HG02870 (cell line): ENCODE measurements at regions not wholly inside any gene's neighbourhood (a gene's known extent, or its start where the extent isn't known, plus 50 kb on each side); places are given as distances from the start of the nearest gene placed in this dataset.

Experiments used
- ATAC-seq: cut with Tn5 transposase; IDR thresholded peaks from one replicate; pipeline ENCODE4 v1.9.1; 2021; ENCODE audit warnings: mild to moderate bottlenecking, moderate library complexity; ENCODE audit not compliant: unreplicated experiment

DNA sequence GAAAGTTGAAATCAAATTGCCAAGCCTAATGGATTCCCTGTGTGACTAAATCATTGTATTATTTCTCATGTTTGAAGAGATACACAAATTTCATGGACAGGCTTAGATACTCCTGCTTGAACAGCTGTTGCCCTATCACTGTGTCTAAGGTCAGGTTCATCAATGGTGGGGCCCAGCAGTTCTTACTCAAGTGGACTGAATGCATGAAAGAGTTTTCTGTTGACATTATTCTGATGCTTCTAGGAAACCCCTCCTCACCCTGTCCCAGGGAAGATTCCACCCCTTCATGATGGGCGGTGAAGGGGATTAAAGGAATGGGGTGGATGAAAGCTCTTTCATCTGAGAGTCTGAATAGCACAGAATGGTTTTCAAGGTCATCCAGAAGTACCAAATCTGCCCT is 148.8 kb downstream of the INO80D start:
- no peak for ATAC-seq

DNA sequence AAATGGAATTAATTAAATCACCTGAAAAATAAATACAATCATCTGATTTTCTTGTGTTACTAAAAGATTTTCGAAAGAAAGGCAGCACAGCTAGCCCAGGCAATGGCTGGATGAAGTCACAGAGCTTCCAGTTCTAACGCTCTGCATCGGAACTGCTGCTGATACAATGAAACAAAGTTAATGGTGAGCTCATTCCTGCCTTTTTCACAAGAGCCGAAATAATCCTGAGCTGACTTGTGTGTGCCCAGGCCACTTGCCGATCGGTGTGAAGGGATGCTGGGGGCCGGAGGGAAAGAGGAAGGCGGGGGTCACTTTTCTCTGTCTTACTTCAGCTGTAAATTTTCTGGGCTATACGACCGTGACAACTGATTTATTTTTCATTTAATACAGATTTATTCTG is 149.5 kb downstream of the INO80D start:
- no peak for ATAC-seq

DNA sequence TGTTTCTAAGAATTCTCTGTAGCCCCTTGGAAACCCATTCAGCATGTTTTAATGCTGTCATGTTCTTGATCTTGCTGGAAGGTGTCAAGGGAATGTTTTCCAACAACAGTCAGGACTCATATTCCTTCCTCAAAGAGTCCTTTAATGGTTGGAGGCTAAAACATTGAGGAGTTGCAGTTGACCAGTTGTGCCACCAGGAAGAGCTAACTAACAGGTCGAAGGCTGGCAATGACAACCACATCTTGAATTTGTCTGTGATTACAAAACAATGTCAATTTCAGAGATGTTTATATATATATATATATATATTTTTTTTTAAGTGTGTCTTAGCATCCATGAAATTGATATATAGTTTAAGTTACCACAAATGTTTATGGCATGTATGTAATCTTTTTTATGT is 151.5 kb downstream of the INO80D start:
- no peak for ATAC-seq

DNA sequence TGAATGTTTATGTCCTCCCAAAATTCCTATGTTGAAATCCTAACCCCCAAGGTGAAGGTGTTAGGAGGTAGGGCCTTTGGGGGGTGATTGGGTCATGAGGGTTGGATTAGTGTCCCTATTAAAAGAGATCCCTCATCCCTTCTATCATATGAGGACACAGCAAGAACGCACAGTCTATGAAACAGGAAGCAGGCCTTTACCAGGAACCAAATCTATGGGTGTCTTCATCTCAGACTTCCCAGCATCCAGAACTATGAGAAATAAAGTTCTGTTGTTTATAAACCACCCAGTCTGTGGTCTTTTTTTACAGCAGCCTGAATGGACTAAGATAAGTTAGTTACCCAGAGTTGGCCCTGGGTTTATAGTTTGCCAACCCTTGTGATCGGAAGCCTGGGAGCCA is 153.1 kb downstream of the INO80D start:
- no peak for ATAC-seq

DNA sequence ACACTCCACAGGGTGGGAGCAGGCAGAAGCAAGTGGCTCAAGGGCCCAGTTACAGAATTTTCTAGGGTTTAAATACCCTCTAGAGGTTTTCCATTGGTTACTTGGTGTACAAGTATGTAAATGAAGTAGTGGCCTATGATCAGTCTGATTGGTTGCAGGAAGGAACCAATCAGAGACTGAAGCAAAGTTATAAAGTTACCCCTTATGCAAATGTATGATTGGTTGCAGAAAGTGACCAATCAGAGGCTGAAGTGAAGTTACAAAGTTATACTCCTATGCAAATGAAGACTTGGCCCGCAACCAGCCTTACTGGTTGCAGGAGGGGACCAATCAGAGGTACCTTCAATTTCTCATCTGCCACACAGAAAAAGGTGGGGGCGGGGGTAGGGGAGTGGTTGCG is 154.6 kb downstream of the INO80D start:
- no peak for ATAC-seq

DNA sequence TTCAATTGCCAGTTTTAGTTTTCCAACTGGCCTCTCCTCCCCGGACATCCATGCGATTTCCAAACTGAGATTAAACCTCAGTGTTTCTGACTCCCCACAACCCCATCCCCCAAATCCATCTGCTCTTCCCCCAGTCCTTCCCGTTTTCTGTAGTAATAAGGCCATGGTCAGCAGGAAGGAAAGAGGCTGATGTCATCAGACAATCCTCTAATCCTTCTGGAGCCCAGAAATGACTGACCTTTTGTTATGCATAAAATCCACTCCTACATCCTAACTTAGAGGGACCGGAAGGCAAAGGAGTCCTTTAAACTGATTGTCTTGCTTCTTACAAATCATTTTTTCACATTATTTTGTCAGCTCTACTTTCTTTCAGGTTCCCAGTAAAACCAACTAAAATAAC is 155.8 kb downstream of the INO80D start:
- ATAC-seq, result no peak

DNA sequence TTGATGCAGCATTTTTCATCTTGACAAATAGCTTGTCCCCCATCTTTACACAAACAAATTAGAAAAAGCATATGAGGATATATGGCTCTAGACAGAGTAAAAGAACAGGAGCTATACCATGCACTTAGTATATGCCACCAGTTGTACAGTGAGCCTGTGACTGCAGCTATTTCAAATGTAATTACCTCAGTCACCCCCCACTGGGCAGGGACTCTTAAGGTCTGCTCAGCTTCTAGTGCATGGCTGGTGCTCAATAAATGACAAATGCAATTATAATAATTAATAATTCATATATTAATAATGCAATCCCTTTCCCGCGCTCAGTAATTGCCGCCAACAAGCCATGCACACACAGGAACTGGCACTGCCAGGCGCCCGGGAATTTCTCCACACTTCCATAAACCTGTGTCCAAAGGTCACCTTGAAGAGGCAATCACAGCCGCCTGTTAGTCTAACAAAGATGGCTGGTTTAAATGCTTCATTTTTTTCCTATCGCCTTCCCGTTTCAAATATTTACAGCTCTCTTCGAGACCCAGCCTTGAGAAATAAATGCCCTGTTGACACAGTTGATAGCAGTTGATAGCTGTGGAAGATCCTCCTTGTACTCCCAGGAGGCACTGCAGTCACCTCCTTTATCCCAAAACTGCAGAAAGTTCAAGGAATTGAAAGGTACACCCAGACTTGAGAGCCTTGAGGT is 156.6 kb downstream of the INO80D start:
- no peak for ATAC-seq

DNA sequence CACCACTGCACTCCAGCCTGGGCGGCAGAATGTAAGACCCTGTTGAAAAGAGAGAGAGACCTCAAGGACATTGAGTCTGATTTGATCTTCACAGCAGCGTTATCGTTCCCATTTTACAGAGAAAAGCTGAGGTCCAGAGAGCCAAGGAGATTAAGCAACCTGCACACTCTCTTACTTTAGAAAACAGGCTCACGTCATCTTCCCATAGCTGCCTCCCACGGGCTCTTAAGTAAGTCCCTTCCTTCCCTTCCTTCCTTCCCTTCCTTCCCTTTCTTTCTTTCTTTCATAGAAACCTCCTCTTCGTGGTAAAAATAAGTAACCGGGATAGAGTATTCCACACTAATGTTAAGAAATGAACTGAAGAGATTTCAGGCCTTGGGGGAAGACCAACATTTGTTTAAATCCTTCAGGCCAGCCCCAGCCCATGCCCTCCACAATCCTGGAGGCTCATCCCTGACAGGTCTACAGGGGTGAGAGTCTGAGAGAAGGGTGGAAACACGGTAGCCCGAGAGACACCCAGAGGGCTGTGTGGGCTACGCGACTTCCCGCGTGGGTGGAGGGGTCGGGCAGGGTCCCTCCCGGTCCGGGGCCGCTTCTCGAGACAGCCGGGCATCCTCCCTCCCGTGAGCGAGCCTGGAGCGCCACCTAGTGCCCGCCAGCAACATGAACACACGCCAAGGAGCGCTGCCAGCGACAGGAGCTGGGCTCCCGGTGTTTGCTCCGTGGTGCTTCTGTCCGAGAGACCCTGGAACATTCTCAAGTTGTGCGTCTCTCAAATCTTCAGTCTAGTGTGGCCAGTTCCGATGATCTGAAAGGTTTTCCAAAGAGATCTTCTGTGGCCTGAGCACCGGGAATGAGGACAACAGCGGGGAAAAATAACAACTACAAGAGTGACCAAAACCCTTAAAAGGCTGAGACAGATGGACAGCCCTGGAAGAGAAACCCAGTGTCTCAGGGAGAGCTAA is 160.3 kb downstream of the INO80D start:
- ATAC-seq, result peak; percentile 94

DNA sequence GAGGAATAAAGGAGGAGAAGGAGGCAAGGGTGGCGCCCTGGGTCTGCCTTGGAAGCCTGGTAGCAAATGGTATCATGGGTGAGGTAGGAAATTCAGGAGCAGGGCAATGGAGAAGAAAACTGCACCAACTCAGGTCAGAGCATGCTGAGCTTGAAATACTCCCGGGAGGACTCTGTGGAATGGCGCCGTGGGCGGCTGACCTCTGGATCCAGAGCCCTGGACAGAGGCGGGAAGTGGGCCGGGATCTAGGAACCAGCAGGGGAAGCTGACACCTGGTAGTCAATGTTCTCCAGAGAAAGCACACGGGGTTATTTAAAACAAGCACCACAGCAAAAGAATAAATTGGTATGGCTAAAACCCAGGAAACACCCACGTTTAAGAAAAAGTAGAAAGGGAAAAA is 161.3 kb downstream of the INO80D start:
- no peak for ATAC-seq

DNA sequence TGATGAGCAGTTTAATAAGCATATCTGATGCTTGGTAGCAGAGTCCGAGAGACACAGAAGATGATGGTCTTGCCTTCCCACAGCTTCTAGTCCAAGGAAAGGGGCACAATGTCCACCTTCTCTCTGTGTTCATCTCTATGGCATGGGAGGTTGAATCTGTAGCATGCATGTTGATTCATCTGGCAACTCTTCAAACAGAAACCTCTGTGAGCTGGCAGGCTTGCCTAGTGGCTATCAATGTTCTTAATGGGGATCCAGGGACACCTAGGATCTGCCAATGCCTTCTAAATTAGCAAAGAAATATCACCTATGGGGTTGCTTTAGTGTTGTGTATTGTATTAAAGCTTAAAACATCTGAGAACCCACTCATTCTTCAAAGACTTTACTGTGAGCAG is 170.8 kb downstream of the INO80D start:
- ATAC-seq, result no peak

DNA sequence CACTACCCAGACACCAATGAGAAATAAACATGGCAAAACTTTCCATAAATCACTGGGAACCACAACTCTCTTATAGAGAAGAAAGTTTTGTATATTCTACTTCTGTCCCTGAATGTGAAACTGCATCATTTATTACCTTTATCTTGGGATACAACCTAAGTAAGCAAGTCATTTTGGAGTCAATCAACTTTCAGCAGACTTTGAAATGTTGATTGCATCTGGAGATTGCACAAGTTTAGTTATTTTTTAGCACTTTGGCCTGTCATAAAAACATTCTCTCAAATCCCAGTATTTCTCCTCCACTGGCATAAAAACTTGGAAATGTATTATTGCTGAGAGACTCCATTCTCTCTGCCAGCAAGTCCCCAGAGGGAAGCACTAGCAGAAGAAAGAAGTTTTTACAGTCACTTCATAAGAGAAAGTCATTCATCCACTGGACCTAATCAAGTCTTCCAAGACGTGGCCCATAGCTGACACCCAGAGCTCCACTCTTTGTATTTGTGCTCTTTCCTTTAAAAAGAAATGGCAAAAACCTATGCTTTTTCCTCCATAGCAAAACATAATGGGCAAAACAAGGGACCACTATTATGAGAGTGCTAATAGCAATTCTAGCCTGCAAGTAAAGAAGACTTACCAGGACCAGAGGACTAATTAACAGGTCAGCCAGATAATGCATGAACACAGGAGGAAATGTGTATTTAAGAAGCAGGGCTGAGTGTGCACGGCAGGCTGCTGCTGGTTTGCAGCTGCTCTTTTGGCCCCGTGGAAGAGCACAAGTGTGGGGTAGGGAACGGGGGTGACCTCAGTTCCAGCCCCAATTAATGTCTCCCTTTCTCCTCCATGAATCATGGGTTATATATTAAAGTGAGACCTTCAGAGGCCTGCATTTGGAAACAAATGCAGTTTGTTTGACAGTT is 171.5 kb downstream of the INO80D start:
- no peak for ATAC-seq

DNA sequence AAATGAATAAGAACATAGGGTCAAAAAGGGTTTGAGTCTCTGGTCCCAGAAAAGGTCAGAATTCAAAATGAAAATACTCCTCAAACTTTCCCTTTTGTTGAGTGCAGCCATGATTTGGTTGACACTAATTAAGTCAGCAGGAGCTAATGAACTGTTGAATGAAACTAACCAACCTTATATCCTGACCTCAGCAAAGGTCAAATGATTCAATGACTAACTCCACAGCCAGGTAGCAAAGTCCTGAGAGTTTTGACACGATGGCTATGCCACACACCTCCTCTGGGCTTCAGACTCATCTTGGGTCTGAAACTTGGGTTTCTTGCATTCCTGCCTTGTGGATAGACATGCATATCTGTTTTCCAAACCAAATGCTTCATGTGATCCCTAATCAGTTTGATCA is 172.3 kb downstream of the INO80D start:
- no peak for ATAC-seq

DNA sequence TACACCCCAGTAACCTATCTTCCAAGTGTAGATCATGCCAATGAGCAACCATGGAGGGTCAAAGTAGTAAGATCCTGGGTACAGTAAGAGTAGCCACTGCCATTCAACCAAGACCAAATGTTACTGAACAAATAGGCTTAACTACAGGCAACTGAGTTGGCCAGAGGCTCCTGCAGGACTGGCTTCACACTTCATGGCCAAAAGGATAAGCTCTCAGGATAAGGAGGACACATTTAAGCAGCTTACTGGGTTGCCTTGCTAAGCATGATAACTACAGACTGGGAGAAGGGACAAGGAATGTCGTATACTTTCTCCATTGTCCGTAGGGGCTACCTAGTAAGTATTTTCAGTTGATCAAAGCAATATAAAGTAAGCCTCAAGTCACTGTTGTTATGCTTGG is 174.7 kb downstream of the INO80D start:
- no peak for ATAC-seq

DNA sequence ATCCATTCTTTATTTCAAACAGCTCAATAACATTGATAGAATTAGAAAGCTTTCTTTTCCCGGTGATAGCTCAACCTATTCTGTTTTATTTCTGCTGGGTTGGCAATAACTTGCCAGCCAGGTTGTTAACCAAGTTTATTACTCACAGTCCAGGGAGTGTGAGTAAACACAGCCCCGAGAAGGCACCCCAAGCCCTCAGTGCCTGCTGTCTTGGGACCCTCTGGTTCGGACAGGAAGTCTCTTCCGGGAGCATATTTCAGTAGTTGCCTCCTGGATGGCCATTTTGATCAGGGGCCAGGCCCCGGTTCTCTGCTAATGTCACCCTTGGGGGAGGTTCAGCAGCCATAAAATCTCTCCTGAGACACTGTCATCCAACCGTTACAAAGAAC is 176.8 kb downstream of the INO80D start:
- no peak for ATAC-seq

DNA sequence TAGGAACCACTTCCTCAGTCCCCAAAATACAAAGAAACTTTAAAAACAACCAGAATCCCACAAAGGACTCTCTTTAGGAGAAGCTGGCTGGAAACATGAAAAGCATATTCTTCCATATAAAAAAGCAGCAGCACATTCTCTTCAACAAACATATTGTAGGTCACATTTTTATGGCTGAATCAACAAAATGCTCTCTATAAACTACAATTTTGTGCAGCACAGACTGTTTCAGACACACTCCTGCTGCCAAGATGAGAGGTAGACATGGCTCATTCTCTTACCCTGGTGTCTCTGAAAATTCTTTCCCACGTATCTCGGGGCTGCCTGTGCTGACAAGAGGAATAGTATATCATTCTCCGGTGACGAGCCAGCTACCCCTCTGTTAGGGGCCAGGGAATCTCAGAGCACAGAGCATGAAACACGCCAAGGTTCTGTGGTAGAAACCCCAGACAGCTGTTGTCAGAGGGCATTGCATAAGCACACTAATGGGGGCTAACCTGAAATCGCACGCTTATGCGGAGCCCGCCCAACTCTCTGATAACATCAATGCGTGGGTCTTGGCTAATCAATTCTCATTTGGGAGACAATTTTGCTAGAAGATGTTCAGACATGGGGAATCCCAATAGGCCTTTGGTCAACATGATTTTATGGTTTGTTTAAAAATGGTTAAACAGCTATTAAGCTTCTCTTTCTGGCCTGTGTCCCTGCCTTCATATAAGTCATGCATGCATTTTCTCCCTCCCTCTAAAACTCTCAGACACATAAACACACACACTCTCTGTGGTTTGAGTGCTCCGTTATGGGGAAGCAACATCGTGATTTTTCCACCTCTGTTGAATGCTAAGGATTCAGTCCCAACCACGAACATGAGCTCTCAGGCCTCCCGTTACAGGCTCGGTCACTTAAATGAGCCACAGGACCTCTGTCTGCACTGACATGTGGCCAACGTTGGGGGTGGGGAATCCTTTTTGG is 177.5 kb downstream of the INO80D start:
- no peak for ATAC-seq

DNA sequence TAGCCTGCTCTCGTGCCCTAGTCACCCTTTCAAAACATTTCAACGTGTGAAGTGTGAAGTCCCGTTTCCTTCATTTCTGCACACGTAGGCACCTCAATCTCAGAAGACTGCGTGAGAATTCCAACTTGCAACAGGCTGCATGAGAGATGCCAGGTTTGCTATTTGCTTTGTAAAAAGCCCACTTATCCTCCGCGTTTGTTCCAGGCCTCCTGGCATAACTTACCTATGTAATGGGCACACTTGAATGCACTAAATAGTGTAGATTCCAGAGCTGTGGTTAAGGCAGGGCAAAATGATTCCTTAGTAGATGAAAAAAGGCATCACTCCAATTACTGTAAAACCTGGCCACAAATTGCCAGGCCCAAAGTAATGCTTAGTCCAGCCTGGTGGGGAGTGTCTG is 179.6 kb downstream of the INO80D start:
- no peak for ATAC-seq

DNA sequence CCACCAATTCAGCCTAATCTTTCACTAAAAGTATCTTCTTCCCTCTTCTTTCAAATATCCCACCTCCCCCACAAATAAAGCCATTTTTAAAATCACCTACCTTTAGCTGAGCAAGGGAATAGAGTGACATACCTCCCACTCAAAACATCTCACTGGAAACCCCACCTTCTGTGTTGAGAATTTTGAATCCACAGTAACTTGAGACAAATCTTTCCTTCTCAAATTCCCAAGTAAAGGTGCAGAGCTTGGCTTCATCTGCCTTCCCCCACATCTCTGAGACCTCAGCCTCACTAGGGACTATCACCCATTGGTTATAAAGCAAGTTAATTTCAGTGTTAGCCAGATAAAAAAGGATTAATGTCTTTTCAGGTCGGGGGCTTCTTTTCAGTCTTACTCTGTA is 180.4 kb downstream of the INO80D start:
- ATAC-seq, result no peak

DNA sequence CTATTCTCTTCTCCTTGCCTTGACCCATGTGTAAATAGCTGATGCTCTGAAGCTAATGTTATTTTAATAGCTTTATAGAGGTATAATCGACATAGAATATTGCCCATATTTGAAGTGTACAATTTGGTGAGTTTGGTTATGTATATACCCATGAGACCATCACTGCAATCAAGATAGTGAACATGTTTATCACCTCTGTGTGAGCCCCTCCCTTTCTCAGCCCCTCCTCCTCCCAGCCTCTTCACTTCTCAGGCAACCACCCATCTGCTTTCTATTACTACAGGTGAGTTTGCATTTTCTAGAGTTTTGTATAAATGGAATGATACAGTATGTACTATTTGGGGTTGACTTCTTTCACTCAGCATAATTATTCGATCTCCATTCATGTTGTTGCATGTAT is 181.1 kb downstream of the INO80D start:
- no peak for ATAC-seq

DNA sequence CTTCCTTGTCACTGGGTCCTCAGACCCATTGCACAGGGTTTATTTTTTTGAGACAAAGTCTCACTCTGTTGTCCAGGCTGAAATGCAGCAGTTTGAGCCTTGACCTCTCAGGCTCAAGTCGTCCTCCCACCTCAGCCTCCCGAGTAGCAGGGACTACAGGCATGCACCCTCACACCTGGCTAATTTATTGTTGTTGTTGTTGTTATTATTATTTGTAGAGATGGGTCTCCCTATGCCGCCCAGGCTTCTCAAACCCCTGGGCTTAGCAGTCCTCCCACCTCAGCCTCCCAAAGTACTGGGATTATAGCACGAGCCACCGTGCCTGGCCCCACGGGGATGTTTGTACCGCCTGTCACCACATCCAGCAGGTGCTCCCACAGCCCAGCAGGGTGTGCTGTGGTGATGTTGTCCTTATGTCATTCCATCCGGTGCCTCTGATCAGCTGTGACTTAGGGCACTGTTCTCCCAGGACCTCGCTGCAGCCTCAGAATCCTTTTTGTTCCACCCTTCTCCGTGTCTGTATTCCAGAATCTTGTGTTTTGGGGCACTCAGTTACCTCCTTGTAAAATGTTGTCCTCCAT is 182.3 kb downstream of the INO80D start:
- peak; percentile 95 for ATAC-seq

DNA sequence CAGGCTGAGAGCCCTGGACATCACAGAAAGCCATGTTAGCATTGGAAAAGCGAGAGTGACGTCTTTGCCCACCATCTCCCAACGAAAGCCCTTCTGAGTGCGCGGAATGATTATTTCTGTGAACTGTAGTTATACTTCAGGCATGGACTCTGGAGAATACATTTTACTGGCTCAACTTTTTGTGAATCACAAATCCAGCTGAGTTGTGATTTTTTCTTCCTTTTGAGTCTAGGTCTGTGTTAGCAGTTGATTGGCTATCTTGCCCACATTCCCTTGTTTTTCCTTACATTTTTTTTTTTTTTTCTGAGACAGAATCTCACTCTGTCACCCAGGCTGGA is 183.1 kb downstream of the INO80D start:
- ATAC-seq, result no peak
